H1 (cell line): ENCODE measurements at regions not wholly inside any gene's neighbourhood (a gene's known extent, or its start where the extent isn't known, plus 50 kb on each side); places are given as distances from the start of the nearest gene placed in this dataset.

ENCODE experiments used
- CHD1 ChIP-seq: IDR thresholded peaks from 2 replicates; pipeline ENCODE4 v1.6.1; 2012; ENCODE audit warnings: low read depth, low read length, improper control_type of control experiment
- KDM1A ChIP-seq: fragments of 200-600, 300-600 bp; sonication (generic); IDR thresholded peaks from 2 replicates; pipeline ENCODE4 v1.7.1; 2016; ENCODE audit warnings: mild to moderate bottlenecking, low read length, borderline replicate concordance
- POLR2A ChIP-seq, 2 experiments: IDR thresholded peaks; 1 replicate in 1 of 2; 2 replicates in 1 of 2; pipeline ENCODE4 v1.6.1; 2011; ENCODE audit warnings: low read depth in 2 of 2, low read length in 2 of 2, mild to moderate bottlenecking in 2 of 2; ENCODE audit errors: control extremely low read depth in 1 of 2
- POLR2AphosphoS5 ChIP-seq: IDR thresholded peaks from 2 replicates; pipeline ENCODE4 v1.6.1; 2011; ENCODE audit warnings: low read depth, low read length
- SP1 ChIP-seq: IDR thresholded peaks from 2 replicates; pipeline ENCODE4 v1.6.1; 2011; ENCODE audit warnings: low read depth, low read length
- ZNF274 ChIP-seq: IDR thresholded peaks from 2 replicates; pipeline ENCODE4 v1.7.0; 2012; ENCODE audit warnings: low read length, borderline replicate concordance; ENCODE audit errors: extremely low read depth
- TF ChIP-seq, protein P1 (sequence below), 3 experiments: IDR thresholded peaks; 1 replicate in 2 of 3; 2 replicates in 1 of 3; pipeline versions ENCODE4 v1.5.1 to v1.6.1; 2011; ENCODE audit warnings: low read length in 3 of 3, mild to moderate bottlenecking in 3 of 3, inconsistent platforms in 2 of 3, low read depth in 1 of 3, moderate library complexity in 1 of 3; ENCODE audit not compliant: insufficient read depth in 1 of 3; ENCODE audit errors: control extremely low read depth in 1 of 3
- TF ChIP-seq, protein P2 (sequence below): IDR thresholded peaks from 2 replicates; pipeline ENCODE4 v1.6.1; 2011; ENCODE audit warnings: low read depth, mild to moderate bottlenecking, low read length; ENCODE audit not compliant: insufficient read depth

GRCh38 chr1:215321802-215322201 lies 239.3 kb downstream of the KCNK2 start:
- no peak for TF ChIP-seq ZNF274
- no peak for TF ChIP-seq SP1
- TF ChIP-seq, protein P1, sequence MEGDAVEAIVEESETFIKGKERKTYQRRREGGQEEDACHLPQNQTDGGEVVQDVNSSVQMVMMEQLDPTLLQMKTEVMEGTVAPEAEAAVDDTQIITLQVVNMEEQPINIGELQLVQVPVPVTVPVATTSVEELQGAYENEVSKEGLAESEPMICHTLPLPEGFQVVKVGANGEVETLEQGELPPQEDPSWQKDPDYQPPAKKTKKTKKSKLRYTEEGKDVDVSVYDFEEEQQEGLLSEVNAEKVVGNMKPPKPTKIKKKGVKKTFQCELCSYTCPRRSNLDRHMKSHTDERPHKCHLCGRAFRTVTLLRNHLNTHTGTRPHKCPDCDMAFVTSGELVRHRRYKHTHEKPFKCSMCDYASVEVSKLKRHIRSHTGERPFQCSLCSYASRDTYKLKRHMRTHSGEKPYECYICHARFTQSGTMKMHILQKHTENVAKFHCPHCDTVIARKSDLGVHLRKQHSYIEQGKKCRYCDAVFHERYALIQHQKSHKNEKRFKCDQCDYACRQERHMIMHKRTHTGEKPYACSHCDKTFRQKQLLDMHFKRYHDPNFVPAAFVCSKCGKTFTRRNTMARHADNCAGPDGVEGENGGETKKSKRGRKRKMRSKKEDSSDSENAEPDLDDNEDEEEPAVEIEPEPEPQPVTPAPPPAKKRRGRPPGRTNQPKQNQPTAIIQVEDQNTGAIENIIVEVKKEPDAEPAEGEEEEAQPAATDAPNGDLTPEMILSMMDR (IDR thresholded peaks at IDR 0.05; ENCODE audit: control extremely low read depth in 1 of 3, insufficient read depth in 1 of 3, low read depth in 1 of 3, low read length in 3 of 3): no peak
- no peak for TF ChIP-seq CHD1
- no peak for TF ChIP-seq POLR2AphosphoS5
- no peak for TF ChIP-seq POLR2A (IDR thresholded peaks at IDR 0.05; ENCODE audit: control extremely low read depth in 1 of 2, low read depth in 2 of 2, low read length in 2 of 2)
- no peak for TF ChIP-seq KDM1A
- TF ChIP-seq, protein P2, sequence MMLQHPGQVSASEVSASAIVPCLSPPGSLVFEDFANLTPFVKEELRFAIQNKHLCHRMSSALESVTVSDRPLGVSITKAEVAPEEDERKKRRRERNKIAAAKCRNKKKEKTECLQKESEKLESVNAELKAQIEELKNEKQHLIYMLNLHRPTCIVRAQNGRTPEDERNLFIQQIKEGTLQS: no peak
